Psoas muscle (tissue), 7 donors: ENCODE measurements at regions not wholly inside any gene's neighbourhood (a gene's known extent, or its start where the extent isn't known, plus 50 kb on each side); places are given as distances from the start of the nearest gene placed in this dataset.

Experiments used
- ATAC-seq, 4 donors: fragments of 200-7000 bp; cut with Tn5 transposase; one replicate each; pipeline ENCODE4 v1.9.1; 2020; ENCODE audit warnings: moderate library complexity in 3 of 4, mild to moderate bottlenecking in 2 of 4
- DNase-seq, 2 donors: peaks; one replicate each; pipeline ENCODE4 v3.0.0-alpha.2; 2020
- H3K27ac ChIP-seq: fragments of 200-600 bp; one replicate; pipeline ENCODE4 v1.8.0; 2022
- H3K27me3 ChIP-seq, 3 donors: fragments of 200-600 bp in 1 of 3; one replicate each; pipeline versions ENCODE4 v1.6.1 to v1.8.0; 2013 to 2022; ENCODE audit warnings: low read length in 2 of 3, mild to moderate bottlenecking in 2 of 3, moderate library complexity in 1 of 3; ENCODE audit not compliant: insufficient read depth in 3 of 3
- H3K36me3 ChIP-seq, 2 donors: fragments of 200-600 bp in 1 of 2; one replicate each; pipeline versions ENCODE4 v1.6.1 to v1.8.0; 2013 to 2022; ENCODE audit warnings: low read depth in 1 of 2, mild to moderate bottlenecking in 1 of 2, moderate library complexity in 1 of 2; ENCODE audit not compliant: insufficient read depth in 1 of 2
- H3K4me1 ChIP-seq: fragments of 200-600 bp; one replicate; pipeline ENCODE4 v1.8.0; 2022
- H3K4me3 ChIP-seq: fragments of 200-600 bp; one replicate; pipeline ENCODE4 v1.8.0; 2022; ENCODE audit warnings: mild to moderate bottlenecking
- H3K9me3 ChIP-seq: fragments of 200-600 bp; one replicate; pipeline ENCODE4 v1.8.0; 2022
- WGBS, 3 donors: extraction: QIAGEN DNeasy Blood & Tissue Kit; methylation state at CpG; one replicate each; pipeline versions ENCODE4 v1.1.6 to v1.1.7; 2013; 5-methylcytosine and 5-hydroxymethylcytosine counted together
- intact Hi-C, 2 donors: fragments of 100-400 bp; cut with DNase I; formaldehyde crosslinking; loops; one replicate each; pipeline versions ENCODE4 v1.11.0 to v1.14.2; 2022
- TF ChIP-seq, protein P1 (sequence below): fragments of 200-600 bp; IDR thresholded peaks from one replicate; pipeline ENCODE4 v1.8.0; 2022; ENCODE audit warnings: antibody characterized with exemption
- donor health status: healthy with polysubstance abuse.
- donor health status: DM: no; HTN: no; CAD: no; lungs with moderate emphysema.
- donor health status: Bipolar disorder and iron deficiency.
- donor health status: healthy.
- donor health status: DM: yes; HTN: yes; CAD: no.
- donor health status: DM: no; HTN: no; CAD: no.
- donor health status: DM: yes; HTN: yes; CAD: no.

DNA sequence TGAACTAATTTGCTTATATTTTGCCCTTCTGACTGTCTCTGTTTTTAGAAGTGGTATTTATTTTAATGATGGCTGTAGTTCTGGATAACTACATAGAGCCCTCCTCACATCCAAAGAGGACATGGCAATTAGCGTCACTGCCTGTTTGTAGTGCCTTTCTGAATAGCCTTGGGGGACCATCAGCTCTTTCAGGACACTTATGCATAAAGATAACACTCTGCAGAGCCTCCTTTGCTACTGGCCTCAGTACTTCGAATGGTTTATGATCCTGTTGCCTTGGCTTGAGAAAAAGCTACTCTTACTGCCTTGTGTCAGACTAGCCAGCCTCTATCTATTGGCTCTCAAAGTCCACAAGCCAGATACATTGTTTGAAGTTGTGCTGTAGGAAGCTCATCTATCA is 105.4 kb upstream of the SPRED1 start:
- TF ChIP-seq, protein P1, sequence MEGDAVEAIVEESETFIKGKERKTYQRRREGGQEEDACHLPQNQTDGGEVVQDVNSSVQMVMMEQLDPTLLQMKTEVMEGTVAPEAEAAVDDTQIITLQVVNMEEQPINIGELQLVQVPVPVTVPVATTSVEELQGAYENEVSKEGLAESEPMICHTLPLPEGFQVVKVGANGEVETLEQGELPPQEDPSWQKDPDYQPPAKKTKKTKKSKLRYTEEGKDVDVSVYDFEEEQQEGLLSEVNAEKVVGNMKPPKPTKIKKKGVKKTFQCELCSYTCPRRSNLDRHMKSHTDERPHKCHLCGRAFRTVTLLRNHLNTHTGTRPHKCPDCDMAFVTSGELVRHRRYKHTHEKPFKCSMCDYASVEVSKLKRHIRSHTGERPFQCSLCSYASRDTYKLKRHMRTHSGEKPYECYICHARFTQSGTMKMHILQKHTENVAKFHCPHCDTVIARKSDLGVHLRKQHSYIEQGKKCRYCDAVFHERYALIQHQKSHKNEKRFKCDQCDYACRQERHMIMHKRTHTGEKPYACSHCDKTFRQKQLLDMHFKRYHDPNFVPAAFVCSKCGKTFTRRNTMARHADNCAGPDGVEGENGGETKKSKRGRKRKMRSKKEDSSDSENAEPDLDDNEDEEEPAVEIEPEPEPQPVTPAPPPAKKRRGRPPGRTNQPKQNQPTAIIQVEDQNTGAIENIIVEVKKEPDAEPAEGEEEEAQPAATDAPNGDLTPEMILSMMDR = no peak
- 65 to 73% (median 73%) methylated on average over 2 of the region's 2 CpGs for WGBS, 3 donors
- H3K4me3 ChIP-seq = no peak overlapping the region
- peaks cover 6% of the 10 kb centered on the region for H3K9me3 ChIP-seq
- no peak for DNase-seq
- intact Hi-C loops = no loop called here
- no peak for ATAC-seq
- H3K36me3 ChIP-seq = no peaks in the 10 kb centered on the region
- H3K4me1 ChIP-seq = no peaks in the 10 kb centered on the region
- no peaks in the 10 kb centered on the region for H3K27me3 ChIP-seq
- no peak overlapping the region for H3K27ac ChIP-seq

DNA sequence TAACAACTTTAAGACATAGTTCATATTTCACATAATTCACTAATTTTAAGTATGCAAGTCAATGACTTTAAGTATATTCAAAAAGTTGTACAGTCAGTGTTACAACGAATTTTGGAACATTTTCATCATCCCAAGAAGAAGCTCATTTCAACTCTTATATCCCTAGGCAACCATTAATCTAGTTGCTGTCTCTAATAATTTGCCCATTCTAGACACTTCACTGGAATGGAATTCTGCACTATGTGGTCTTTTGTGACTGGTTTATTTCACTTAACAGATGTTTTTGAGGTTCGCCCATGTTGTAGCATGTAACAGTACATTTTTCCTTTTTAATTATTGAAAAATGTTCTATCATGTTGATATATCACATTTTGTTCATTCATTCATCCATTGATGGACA is 104.2 kb upstream of the SPRED1 start:
- no peaks in the 10 kb centered on the region for H3K4me1 ChIP-seq
- H3K27me3 ChIP-seq = no peaks in the 10 kb centered on the region
- DNase-seq (no peak), ATAC-seq (no peak)
- H3K4me3 ChIP-seq = no peak overlapping the region
- TF ChIP-seq, protein P1 = no peak
- intact Hi-C loops = no loop called here
- no peaks in the 10 kb centered on the region for H3K36me3 ChIP-seq
- H3K27ac ChIP-seq = no peak overlapping the region
- WGBS, 3 donors = 76 to 82% (median 79%) methylated on average over 2 of the region's 2 CpGs
- peaks cover 6% of the 10 kb centered on the region for H3K9me3 ChIP-seq

DNA sequence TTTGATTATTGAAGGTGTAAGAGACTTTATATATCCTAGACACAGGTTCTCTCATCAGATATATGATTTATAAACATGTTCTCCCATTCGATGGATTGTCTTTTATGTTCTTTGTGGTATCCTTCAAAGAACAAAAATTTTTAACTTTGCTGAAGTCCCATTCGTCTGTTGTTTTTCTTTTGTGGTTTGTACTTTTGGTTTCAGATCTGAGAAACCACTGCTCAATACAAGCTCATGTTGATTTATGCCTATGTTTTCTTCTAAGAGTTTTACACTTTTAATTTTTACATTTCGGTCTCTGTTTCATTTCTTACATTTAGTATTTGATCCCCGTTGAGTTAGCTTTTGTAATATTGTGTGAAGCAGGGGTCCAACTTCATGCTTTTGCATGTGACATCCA is 103.3 kb upstream of the SPRED1 start:
- Histone ChIP-seq H3K27ac (no peak overlapping the region), H3K4me1 (no peaks in the 10 kb centered on the region), H3K27me3 (no peaks in the 10 kb centered on the region), H3K4me3 (no peak overlapping the region), H3K9me3 (peaks cover 6% of the 10 kb centered on the region), H3K36me3 (no peaks in the 10 kb centered on the region)
- ATAC-seq = no peak
- 86% methylated on average over 4 of the region's 4 CpGs for WGBS, 3 donors
- TF ChIP-seq, protein P1 = no peak
- DNase-seq = no peak
- intact Hi-C loops = no loop called here

DNA sequence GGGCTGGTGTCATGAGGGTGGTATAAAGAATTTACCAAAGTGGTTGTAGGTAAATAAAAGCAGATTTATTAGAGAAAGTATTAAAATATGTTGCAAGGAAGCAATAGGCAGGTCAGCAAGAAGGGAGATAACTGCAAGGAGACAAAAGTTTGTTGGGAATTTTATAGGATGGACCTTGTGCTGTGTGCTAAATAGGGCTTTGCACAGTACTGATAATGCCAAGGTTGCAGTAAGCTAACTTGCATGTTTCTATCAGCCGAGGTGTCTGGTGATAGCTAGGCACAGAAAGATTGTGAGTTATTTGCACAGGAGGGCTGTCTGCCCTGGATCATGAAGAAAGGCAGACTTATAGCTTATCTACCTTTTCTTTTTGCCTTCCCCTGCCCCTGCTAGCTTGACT is 102.5 kb upstream of the SPRED1 start:
- H3K27ac ChIP-seq = no peak overlapping the region
- H3K4me3 ChIP-seq = no peak overlapping the region
- no peak for ATAC-seq
- H3K27me3 ChIP-seq = no peaks in the 10 kb centered on the region
- peaks cover 6% of the 10 kb centered on the region for H3K9me3 ChIP-seq
- TF ChIP-seq, protein P1 = no peak
- WGBS, 3 donors = 80 to 89% (median 80%) methylated on average over 1 of the region's 1 CpG
- H3K4me1 ChIP-seq = no peaks in the 10 kb centered on the region
- intact Hi-C loops = no loop called here
- no peak for DNase-seq
- H3K36me3 ChIP-seq = no peaks in the 10 kb centered on the region

DNA sequence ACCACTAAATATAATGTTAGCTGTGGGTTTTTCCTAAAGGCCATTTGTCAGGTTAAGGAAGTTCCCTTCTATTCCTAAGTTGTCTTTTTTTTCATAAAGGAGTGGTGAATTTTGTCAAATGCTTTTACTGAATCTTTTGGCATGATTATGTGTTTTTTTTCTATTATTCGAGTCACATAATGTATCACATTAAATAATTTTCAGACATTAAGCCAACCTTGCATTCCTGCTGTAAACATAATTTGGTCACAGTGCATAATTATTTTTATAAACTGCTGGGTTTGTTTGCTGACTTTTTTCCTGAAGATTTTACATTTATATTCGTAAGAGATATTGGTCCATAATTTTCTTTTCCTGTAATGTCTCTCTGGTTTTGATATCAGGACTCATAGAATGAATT is 101.8 kb upstream of the SPRED1 start:
- H3K27ac ChIP-seq = no peak overlapping the region
- TF ChIP-seq, protein P1 = no peak
- H3K27me3 ChIP-seq = no peaks in the 10 kb centered on the region
- ATAC-seq = no peak
- WGBS, 3 donors = 76 to 86% (median 84%) methylated on average over 2 of the region's 2 CpGs
- no peak overlapping the region for H3K4me3 ChIP-seq
- H3K9me3 ChIP-seq = peaks cover 6% of the 10 kb centered on the region
- intact Hi-C loops = no loop called here
- no peaks in the 10 kb centered on the region for H3K36me3 ChIP-seq
- no peak for DNase-seq
- H3K4me1 ChIP-seq = no peaks in the 10 kb centered on the region
